NCI-H1092 treated with DMSO at 0.1 percent for 48 hours (cell line): ENCODE measurements at regions not wholly inside any gene's neighbourhood (a gene's known extent, or its start where the extent isn't known, plus 50 kb on each side); places are given as distances from the start of the nearest gene placed in this dataset.
"Not testable (repeated sequence)": the region's sequence is repeated elsewhere in the genome, so short reads cannot be mapped to it uniquely, and the experiment has no call there.

Source experiments
- DNase-seq: peaks from one replicate; lab custom pipeline; 2025; lab: John Stamatoyannopoulos, UW

DNA sequence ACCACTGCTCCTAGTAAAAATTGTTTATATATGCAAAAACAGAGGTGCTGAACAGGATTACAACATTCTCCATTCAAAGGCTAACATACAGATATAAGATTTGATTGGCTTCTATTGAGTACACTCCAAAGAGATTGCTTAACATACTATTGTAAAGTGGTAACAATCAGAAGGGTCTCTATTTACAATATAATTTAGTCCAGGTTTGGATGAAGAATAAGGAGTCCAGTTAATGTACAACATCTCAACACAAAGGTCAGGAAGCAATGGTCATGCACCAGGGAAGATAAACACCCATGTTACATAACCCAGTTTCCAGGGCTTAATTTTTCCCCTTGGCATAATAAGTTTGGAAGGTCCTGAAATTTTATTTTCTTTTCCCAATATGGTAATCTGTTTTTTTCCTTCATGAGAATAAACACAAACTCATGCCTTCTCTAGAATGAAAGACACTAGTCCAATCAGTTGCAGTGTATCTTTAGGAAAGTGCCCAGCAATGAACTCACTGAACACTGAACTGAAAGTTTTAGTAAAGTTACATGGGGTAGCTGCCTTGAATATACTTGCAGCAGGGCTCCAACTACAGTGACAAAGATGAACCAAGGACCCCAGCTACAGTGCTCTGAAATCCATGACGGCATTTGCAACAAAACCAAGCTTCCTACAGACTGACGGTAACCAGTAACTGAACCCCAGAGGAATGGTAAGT, 255.3 kb upstream of the GJE1 start:
- no peak for DNase-seq

DNA sequence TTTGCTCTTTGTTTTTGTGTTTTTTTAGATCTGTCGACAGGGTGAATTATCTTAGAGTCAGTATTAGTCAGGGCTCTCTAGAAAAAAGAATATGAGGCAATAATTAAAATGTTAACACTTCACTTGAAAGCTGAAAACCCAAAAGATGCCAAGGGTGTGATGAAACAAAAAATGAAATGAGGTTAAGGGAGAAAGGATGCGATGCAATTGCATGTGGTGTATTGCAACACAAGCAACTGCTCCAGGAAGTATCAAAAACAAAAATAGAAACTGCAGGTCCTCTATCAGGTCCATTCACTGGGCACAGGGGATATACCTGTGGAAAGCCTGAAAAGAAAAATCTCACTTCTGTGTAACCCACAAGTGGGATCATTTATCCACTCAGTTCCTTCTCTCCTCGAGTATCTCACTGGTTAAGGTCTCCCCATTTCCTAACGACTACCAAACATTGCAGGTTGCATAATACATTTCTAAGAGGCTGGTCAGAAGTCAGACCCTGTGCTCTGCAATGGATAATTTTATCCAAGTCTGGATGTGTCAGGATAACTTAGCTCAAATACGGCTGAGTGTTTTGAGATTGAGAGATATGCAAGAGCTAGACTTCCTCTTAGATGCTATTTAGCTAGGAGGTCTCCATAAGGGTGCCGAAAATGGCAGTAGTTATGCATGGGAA, 257.7 kb upstream of the GJE1 start:
- DNase-seq, result no peak

DNA sequence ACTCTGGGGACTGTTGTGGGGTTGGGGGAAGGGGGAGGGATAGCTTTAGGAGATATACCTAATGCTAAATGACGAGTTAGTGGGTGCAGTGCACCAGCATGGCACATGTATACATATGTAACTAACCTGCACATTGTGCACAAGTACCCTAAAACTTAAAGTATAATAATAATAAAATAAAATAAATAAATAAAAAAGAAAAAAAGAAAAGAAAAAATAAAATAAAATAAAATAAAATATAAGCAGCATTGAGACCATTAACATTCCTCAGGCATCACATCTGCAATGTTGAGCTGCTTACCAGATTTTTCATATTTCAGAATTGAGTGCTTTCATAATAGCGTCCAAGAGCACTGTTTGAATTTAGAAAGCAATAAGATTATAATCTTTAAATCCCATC, 263.2 kb upstream of the GJE1 start:
- DNase-seq, result not testable (repeated sequence)

DNA sequence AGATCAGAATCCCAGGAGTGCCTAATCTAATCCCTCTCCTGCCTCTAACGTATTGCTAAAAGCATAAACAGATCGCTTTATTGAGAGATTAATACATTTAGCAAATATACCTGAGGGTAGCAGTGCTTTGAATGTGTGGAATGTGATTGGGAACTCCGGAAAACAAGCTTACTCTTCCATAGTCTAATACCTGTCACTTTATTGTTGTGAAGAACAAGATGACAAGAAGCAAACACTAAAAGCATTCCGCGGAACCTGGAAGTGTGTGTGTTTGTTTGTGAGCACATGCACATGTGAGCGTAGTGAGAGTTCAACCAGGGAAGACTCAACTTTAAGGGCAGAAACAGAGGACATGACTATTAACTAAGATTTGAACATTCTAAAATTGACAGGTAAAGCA, 265.0 kb upstream of the GJE1 start:
- no peak for DNase-seq

DNA sequence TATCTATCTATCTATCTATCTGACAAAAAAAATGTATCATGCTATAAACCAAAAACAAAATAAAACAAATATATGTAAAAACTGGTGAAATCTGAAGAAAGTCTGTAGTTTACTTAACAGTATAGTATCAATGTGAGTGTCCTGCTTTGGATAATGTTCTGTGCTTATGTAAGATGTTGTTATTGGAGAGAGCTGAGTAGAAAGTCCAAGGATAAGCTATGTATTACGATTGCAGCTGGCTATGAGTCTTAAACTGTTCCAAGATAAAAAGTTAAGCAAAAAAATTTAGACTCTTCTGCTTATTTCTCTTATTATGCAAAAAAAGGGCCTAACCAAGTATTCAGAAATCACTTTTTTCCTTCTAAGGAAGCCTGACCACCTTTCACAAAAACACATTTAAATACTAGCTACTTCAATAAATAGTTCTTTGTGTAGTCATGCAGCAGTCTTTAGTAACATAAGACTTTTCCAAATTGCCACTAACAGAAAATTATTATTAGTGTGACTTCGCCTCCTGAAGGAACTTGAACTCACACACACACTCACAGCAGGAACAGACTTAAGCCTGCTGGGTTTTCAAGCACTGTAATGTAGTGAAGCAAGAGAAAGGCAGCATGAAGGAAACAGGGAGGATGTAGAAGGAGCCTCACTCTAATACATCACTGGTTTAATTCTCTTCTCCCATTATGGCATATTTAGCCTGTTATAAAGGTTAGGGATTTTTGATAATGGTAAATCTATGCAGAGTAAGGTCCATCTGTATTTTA, 265.8 kb upstream of the GJE1 start:
- no peak for DNase-seq

DNA sequence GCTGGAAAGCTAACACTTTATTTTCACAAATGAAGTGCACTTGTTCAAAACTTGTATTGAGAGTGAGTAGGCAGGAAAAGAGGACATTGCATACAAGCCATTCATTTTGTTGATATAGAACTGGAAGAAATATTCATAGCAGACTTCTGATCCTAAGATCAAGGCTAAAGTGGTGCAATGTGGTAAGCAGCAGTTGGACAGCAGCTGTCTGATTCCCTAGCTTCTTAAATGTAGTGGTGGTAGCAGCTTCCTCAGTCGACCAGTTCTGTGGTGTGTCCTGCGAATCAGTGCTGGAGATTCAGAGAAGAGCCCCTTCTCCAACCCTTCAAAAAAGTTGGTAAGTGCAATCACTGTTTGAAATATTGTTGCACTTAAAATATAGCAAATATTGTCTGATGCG, 281.7 kb upstream of the GJE1 start:
- DNase-seq, result no peak

DNA sequence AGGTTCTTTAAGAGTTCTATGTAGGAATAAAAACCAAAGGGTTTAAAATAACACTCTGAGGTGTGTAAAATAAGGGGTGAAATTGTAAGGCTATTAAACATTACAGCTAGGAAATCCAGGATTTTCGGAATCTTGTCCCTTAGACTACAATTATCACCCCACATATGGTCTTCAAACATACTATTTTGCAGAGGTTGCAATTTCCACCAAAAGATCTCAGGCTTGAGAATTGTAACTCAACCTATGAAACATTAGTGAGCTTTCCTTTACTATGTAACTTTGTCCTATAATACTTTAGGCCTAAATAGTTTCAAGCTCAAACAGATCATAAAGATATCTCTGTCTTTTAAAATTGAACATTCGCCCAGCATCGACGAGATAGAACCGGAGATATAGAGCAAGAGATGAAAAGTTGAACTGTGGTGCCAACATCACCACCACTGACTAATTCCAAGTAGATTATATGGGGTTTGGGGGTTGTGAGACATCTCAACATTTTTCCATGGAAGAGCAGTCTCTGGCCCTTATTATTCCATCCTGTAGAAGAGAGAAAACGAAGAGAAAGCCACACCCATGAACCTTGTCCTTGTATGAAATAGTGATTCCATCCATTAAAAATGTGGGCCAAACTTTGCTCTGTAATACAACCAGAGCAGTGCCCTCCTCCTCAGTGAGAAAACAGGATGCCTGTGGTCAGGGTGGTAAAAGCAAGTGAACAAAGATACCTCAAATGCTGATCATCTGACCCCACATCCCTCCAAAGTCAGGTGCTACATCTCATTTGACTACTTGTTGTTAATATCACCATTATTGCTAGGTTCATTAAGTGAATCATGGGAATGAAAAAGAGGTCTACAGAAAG, 284.5 kb upstream of the GJE1 start:
- no peak for DNase-seq

DNA sequence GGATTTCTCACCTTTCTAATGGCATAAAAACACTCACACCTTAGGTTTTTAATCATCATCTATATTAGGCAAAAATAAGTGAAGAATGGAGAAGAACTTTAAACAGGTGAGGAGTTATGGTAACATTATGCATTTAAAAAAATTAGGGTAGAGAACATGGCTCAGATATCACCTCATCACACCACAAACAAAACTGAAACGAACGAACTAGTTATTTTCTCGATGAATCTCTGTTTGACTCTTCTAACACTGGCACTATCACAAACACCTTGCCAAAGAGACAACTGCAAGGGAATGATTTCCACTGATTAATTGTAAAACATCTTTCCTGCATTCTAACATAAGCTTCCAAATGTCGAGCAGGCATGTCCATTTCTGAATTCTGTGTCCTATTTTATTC, 286.1 kb upstream of the GJE1 start:
- DNase-seq, result no peak

DNA sequence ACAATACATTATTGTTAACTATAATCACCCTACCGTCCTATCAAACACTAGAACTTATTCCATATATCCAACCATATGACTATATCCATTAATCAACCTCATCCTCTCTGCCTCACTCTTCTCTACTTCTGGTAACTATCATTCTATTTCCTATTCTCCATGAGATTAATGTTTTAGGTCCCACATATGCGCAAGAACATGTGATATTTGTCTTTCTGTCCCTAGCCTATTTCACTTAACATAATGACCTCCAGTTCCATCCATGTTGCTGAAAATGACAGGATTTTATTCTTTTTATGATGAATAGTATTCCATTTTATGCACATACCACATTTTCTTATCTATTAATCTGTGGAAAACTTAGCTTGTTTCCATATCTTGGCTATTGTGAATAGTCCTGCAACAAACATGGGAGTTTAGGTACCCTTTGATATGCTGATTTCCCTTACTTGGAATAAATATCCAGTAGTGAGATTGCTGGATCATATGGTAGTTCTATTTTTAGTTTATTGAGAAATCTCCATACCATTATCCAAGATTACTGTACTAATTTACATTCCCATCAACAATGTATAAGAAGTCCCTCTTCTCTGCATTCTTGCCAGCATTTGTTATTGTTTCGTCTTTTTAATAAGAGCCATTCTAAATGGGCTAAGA, 289.4 kb upstream of the GJE1 start:
- no peak for DNase-seq

DNA sequence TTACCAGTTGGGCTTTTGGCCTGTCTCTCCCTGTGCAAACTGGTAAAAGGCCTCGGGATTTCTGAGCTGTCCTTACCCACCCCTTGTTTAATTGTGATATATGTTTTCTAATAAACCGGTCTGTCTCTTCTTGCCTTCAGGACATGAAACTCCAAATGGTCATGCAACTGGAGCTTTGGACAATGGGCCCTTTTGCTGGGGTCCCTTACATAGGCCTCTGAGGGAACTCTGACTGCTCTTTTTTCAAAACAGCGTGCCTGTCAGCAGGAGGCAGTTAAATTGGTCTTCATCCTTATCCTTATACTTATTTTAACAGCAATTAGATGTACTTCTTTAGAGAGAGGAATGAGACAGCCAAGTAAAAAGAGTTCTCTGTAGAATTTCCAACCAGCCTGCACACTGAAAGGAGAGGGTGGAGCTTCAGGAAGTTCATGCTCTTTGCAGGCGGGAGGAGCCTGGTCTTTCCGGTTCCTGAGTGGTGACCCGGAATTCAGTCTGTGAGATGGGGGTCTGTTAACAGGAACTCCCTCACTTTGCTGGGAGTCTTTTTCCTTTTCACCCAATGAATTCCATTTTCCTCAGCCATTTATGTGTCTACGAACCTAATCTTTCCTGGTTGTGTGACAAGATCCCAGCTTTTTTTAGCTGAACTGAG, 299.6 kb upstream of the GJE1 start:
- DNase-seq, result no peak

DNA sequence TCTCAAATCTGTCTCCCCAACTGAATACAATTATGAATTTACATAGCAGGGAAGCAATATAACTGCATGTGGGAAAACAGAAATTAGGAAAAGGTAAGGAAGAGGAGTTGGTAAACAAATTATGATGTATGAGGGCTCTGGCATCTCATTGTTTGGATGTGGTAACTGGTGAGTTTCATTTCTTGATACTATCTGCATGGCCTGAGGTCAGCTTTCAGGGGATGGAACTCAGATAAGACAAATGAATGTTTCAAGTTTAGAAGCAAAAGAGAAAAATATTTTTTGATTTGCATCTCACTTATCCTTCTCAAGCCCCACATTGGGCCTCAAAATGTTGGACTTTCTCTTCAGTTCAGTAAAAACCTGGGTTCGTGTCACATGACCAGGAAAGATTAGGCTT, 302.2 kb upstream of the GJE1 start:
- DNase-seq, result no peak

DNA sequence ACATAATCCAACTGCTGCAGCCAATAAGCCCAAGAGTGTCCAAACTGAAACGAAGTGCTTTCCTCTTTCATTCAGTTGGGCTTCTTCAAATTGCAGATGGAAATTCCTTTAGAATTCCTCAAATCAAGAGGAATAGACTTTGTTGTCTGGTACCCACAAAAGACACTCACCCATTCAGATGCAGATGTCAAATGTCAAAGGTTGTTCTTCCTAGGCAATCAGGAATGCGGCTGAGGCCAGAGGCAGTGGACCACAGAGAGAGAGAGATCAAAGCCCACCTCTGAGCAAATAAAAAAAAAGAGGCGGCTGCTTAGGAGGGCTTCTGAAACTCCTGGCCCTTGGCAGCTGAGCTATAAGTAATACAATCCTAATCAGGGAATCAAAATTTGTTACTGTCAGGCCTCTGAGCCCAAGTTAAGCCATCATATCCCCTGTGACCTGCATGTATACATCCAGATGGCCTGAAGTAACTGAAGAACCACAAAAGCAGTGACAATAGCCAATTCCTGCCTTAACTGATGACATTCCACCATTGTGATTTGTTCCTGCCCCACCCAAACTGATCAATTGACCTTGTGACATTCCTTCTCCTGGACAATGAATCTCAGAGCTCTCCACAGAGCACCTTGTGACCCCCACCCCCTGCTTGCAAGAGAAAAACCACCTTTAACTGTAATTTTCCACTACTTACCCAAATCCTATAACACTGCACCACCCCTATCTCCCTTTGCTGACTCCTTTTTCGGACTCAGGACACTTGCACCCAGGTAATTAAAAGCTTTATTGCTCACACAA, 303.0 kb upstream of the GJE1 start:
- no peak for DNase-seq

DNA sequence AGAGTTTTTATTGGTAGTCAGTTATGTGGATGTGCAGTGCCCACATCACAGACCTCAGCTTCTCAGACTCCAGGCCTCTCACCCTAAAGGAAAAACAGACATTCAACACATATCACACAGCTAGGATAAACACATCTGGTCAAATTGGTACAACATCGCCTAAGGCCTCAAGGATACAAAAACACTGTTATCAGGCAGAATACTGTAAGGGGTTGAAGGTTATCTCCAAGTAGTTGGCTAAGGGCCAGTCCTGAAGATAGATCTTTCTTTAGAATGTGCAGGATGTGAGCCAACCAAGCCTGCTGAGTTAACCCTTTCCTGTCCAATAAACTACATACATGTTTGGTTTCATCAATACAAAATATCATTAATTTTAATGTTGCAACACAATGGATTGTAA, 308.4 kb upstream of the GJE1 start:
- no peak for DNase-seq

DNA sequence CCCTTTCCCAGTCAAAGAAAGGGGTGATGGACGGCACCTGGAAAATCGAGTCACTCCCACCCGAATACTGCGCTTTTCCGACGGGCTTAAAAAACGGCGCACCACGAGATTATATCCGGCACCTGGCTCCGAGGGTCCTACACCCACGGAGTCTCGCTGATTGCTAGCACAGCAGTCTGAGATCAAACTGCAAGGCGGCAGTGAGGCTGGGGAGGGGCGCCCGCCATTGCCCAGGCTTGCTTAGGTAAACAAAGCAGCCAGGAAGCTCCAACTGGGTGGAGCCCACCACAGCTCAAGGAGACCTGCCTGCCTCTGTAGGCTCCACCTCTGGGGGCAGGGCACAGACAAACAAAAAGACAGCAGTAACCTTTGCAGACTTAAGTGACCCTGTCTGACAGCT, 317.7 kb upstream of the GJE1 start:
- not testable (repeated sequence) for DNase-seq

DNA sequence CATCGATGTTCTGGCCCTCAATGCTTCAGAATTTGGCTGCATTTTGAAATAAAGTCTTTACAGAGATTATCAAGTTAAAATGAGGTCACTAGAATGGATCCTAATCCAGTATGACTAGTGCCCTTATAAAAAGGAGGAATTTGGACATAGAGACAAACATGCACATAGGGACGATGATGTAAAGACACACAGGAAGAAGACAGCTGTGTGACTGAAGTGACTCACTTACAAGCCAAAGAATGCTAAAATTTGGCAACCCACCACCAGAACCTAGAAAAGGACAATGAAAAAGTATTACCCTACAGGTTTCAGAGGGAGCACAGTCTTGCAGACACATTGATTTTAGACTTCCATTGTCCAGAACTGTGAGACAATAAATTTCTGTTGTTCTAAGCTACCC, 322.8 kb upstream of the GJE1 start:
- DNase-seq, result no peak

DNA sequence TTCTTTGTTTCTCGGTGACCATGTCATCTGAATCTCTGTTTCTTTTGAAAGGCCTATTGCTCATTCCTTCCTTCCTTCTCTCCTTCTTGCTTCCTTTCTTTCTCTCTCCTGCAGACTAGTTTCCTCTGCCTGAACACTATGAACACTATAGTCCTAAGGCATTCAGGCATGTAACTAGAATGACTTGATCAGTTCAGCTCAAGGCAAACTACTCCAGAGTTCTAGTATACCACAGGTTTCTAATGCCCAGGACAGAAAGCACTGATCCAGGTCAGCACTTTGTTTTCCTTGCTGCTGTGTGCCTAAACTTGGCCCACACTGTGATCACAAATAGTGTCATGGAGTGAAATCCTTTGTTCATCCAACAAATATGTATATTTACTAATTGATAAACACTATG, 324.1 kb upstream of the GJE1 start:
- DNase-seq, result no peak

DNA sequence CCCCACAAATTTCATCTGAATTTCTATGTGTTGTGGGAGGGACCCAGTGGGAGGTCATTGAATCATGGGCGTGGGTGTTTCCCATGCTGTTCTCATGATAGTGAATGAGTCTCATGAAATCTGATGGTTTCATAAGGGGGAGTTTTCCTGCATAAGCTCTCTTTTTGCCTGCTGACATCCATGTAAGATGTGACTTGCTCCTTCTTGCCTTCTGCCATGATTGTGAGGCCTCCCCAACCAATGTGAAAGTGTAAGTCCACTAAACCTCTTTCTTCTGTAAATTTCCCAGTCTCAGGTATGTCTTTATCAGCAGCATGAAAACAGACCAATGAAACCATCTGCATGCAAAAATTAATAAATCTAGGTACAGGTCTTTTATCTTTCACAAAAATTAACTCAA, 331.8 kb upstream of the GJE1 start:
- not testable (repeated sequence) for DNase-seq

DNA sequence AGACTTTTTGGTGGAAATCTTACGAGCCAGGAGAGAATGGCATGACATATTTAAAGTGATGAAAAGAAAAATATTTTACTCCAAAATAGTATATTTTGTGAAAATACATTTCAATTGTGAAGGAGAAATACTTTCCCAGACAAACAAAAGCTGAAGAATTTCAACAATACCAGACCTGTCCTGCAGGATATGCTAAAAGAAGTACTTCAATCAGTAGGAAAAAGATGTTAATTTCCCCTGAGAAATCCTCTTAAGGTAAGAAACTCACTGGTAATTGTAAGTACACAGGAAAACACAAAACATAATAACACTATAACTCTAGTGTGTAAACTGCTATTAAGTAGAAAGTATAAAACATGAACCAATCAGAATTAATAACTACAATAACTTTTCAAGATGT, 341.8 kb upstream of the GJE1 start:
- DNase-seq, result no peak

DNA sequence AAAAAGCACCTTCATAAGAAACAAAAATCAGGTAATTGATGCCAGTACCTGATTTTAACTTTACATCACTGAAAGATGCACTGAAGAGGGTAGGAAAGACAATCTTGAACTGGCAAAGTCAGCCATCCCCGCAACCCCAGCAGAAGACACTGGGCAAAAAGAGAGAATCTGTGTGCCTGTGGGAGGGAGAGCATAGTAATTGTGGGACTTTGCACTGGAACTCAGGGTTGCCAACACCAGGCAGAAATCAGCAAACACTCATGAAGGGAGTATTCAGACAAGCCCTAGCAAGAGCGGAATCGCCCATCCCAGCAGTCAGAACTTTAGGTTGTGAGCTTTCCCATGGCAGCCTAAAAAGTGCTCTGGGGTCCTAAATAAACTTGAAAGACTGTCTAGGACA, 344.6 kb upstream of the GJE1 start:
- DNase-seq, result no peak

DNA sequence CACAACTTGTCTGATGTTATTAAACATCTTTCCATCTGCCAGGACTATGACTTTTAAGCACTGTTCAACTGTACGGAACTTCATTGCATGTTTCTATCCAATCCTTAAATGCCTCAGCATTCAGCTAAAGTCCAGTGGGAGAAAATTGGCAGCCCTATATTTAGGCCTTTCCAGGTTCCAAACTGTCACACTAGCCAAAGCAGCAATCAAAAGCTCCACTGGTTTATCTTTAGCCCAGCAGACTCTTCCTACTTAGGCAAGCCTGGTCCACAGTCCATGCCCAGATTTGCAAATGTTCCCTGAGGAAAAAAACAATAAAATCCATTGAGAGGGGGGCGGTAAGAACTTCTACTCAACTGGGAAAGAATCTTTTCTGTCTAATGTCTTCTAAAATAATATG, 349.1 kb upstream of the GJE1 start:
- DNase-seq, result no peak
